Prostate gland (tissue), 2 donors: ENCODE measurements at regions not wholly inside any gene's neighbourhood (a gene's known extent, or its start where the extent isn't known, plus 50 kb on each side); places are given as distances from the start of the nearest gene placed in this dataset.
"Not testable (repeated sequence)": the region's sequence is repeated elsewhere in the genome, so short reads cannot be mapped to it uniquely, and the experiment has no call there.

Experiments
- DNase-seq: peaks from one replicate; pipeline ENCODE4 v3.0.0-alpha.2; 2019; ENCODE audit warnings: low spot score
- H3K27ac ChIP-seq, 2 donors: fragments of 200-600 bp; sonication (generic); 2 replicates each; pipeline ENCODE4 v1.5.1; 2017 to 2019
- H3K27me3 ChIP-seq: fragments of 200-600 bp; sonication (generic); replicated peaks from 2 replicates; pipeline ENCODE4 v1.5.1; 2019; ENCODE audit not compliant: insufficient read depth
- H3K36me3 ChIP-seq, 2 donors: fragments of 200-600 bp; sonication (generic); 1 replicate in 1 of 2; 2 replicates in 1 of 2; pipeline versions ENCODE4 v1.5.1 to v1.8.1; 2017 to 2019
- H3K4me1 ChIP-seq: fragments of 200-600 bp; sonication (generic); replicated peaks from 2 replicates; pipeline ENCODE4 v1.5.1; 2019
- H3K4me3 ChIP-seq, 2 donors: fragments of 200-600 bp; sonication (generic); 2 replicates each; pipeline ENCODE4 v1.5.1; 2017 to 2019
- H3K9me3 ChIP-seq: fragments of 200-600 bp; sonication (generic); 2 replicates; pipeline ENCODE4 v1.5.1; 2017
- CTCF ChIP-seq, 4 experiments: fragments of 200-600 bp in 2 of 4; fragments of 450-650 bp in 2 of 4; sonication (generic) in 2 of 4; IDR thresholded peaks; 1 replicate in 3 of 4; 2 replicates in 1 of 4; pipeline ENCODE4 v1.5.1; 2016 to 2019; ENCODE audit warnings: antibody characterized with exemption in 4 of 4, mild to moderate bottlenecking in 2 of 4, moderate library complexity in 2 of 4
- POLR2A ChIP-seq: fragments of 450-650 bp; IDR thresholded peaks from one replicate; pipeline ENCODE4 v1.6.1; 2016; ENCODE audit warnings: antibody characterized with exemption, mild to moderate bottlenecking
- POLR2AphosphoS5 ChIP-seq: sonication (generic); formaldehyde crosslinking; IDR thresholded peaks from one replicate; pipeline ENCODE4 v1.6.1; 2017; ENCODE audit warnings: antibody characterized with exemption
- WGBS: methylation state at CpG from one replicate; pipeline ENCODE4 v1.1.5; 2018; 5-methylcytosine and 5-hydroxymethylcytosine counted together
- intact Hi-C: fragments of 100-400 bp; cut with DNase I; formaldehyde crosslinking; loops from one replicate; pipeline ENCODE4 v1.14.2; 2022

GRCh38 chrX:3181846-3182245, 140.6 kb downstream of the ARSF start:
- Histone ChIP-seq H3K27me3 (no peaks in the 10 kb centered on the region), H3K27ac (no peak overlapping the region), H3K9me3 (no peaks in the 10 kb centered on the region), H3K4me3 (no peak overlapping the region), H3K36me3 (no peaks in the 10 kb centered on the region), H3K4me1 (no peaks in the 10 kb centered on the region)
- WGBS: 87% methylated on average over 1 of the region's 1 CpG
- intact Hi-C loops: no loop called here
- TF ChIP-seq POLR2A (no peak), CTCF (IDR thresholded peaks at IDR 0.05) (no peak), POLR2AphosphoS5 (no peak)
- no peak for DNase-seq

GRCh38 chrX:3178329-3178728, 137.1 kb downstream of the ARSF start:
- intact Hi-C loops: no loop called here
- Histone ChIP-seq H3K27me3 (no peaks in the 10 kb centered on the region), H3K4me1 (no peaks in the 10 kb centered on the region), H3K4me3 (no peak overlapping the region), H3K9me3 (no peaks in the 10 kb centered on the region), H3K36me3 (no peaks in the 10 kb centered on the region), H3K27ac (no peak overlapping the region)
- TF ChIP-seq CTCF (IDR thresholded peaks at IDR 0.05) (no peak), POLR2AphosphoS5 (no peak), POLR2A (no peak)
- DNase-seq: no peak
- 95% methylated on average over 2 of the region's 2 CpGs for WGBS

GRCh38 chrX:3177851-3178250, 136.6 kb downstream of the ARSF start:
- 24% methylated on average over 4 of the region's 4 CpGs for WGBS
- H3K4me1 ChIP-seq: no peaks in the 10 kb centered on the region
- intact Hi-C loops: no loop called here

GRCh38 chrX:3176439-3176820, 135.2 kb downstream of the ARSF start:
- H3K27ac ChIP-seq: no peak overlapping the region
- WGBS: 66% methylated on average over 5 of the region's 5 CpGs
- TF ChIP-seq POLR2AphosphoS5: no peak
- no peak for TF ChIP-seq POLR2A
- no peak for TF ChIP-seq CTCF (IDR thresholded peaks at IDR 0.05)

More at GRCh38 chrX:3177851-3178250, 136.6 kb downstream of the ARSF start:
- DNase-seq: no peak
- Histone ChIP-seq H3K9me3 (no peaks in the 10 kb centered on the region), H3K4me3 (no peak overlapping the region), H3K36me3 (no peaks in the 10 kb centered on the region), H3K27me3 (no peaks in the 10 kb centered on the region), H3K27ac (no peak overlapping the region)
- TF ChIP-seq POLR2AphosphoS5 (no peak), POLR2A (no peak), CTCF (IDR thresholded peaks at IDR 0.05) (no peak)

GRCh38 chrX:3175659-3176438, 134.6 kb downstream of the ARSF start:
- Histone ChIP-seq H3K9me3 (no peaks in the 10 kb centered on the region), H3K4me1 (no peaks in the 10 kb centered on the region), H3K4me3 (no peak overlapping the region), H3K27ac (no peak overlapping the region), H3K36me3 (no peaks in the 10 kb centered on the region), H3K27me3 (no peaks in the 10 kb centered on the region)
- intact Hi-C loops: no loop called here
- DNase-seq: no peak
- 57% methylated on average over 7 of the region's 7 CpGs for WGBS
- TF ChIP-seq POLR2AphosphoS5 (no peak), CTCF (IDR thresholded peaks at IDR 0.05) (no peak), POLR2A (no peak)

More at GRCh38 chrX:3176439-3176820, 135.2 kb downstream of the ARSF start:
- H3K4me3 ChIP-seq: no peak overlapping the region
- H3K27me3 ChIP-seq: no peaks in the 10 kb centered on the region
- intact Hi-C loops: no loop called here
- DNase-seq: no peak
- H3K9me3 ChIP-seq: no peaks in the 10 kb centered on the region
- H3K4me1 ChIP-seq: no peaks in the 10 kb centered on the region
- H3K36me3 ChIP-seq: no peaks in the 10 kb centered on the region

GRCh38 chrX:3172156-3172555, 130.9 kb downstream of the ARSF start:
- H3K27me3 ChIP-seq, H3K9me3 ChIP-seq, H3K36me3 ChIP-seq, H3K27ac ChIP-seq, H3K4me1 ChIP-seq, intact Hi-C loops, DNase-seq, H3K4me3 ChIP-seq: not testable (repeated sequence)
- 70% methylated on average over 3 of the region's 3 CpGs for WGBS
